RWPE1 (cell line): ENCODE measurements at regions not wholly inside any gene's neighbourhood (a gene's known extent, or its start where the extent isn't known, plus 50 kb on each side); places are given as distances from the start of the nearest gene placed in this dataset.

ENCODE experiments used
- CTCF ChIA-PET: fragments of 350-600 bp; sonication (Branson Sonifier 250); formaldehyde crosslinking; extraction: SDS; loops from one replicate; lab custom pipeline; 2021; lab: Yijun Ruan, JAX
- POLR2A ChIA-PET: fragments of 400-600 bp; formaldehyde crosslinking; extraction: SDS; loops from one replicate; lab custom pipeline; 2020; ENCODE audit warnings: antibody characterized with exemption; ENCODE audit not compliant: low non-redundant PET; lab: Yijun Ruan, JAX
- DNase-seq: peaks from one replicate; pipeline ENCODE4 v3.0.0; 2012; ENCODE audit warnings: low spot score
- H3K27ac ChIP-seq: fragments of 450-650 bp; 2 replicates; pipeline ENCODE4 v1.5.1; 2017
- TF ChIP-seq, protein P1 (sequence below): fragments of 450-650 bp; conservative IDR thresholded peaks from 2 replicates; pipeline ENCODE4 v1.5.1; 2017; ENCODE audit warnings: low read depth, mild to moderate bottlenecking

DNA sequence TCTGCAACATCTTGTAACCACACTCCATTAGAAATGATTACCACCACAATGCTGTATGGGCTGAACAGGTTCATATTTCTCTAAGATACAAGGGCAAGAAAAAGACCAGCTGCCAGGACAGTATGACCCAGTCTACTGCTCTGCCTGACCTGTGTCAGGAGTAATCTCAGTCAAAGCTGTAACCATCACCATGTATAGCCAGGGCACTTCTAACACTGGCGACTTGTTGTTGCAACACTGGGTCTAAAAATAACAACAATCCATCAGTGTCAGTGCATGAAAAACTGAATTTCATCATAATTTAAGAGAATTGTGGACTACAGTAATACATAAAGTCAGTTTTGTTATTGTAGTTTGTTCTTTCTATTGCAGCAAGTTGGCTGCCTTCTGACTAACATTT, 738.6 kb upstream of the ADGRB3 start:
- ChIA-PET POLR2A (no interaction called here), CTCF (interaction anchor here (0.6 kb wide), 1 partner anchor 1370 kb away, joined by 3 read pairs; no protein-coding TSS in a partner anchor)
- DNase-seq = no peak

DNA sequence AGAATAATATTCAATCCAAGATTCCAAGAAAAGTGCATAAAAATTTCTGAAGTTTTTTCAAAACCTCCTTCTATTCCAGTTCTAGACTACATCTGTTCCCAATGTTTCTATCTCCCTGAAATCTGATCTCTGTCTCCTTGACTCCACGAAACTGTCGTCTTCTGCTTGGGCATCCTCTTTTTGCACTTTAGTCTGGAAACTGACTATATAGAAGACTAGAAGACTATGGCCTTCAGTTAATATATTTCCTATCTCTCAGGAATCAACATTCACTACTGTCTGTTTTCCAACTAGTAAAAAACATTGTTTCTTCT, 745.4 kb upstream of the ADGRB3 start:
- POLR2A ChIA-PET = no interaction called here
- CTCF ChIA-PET = no interaction called here
- TF ChIP-seq, protein P1, sequence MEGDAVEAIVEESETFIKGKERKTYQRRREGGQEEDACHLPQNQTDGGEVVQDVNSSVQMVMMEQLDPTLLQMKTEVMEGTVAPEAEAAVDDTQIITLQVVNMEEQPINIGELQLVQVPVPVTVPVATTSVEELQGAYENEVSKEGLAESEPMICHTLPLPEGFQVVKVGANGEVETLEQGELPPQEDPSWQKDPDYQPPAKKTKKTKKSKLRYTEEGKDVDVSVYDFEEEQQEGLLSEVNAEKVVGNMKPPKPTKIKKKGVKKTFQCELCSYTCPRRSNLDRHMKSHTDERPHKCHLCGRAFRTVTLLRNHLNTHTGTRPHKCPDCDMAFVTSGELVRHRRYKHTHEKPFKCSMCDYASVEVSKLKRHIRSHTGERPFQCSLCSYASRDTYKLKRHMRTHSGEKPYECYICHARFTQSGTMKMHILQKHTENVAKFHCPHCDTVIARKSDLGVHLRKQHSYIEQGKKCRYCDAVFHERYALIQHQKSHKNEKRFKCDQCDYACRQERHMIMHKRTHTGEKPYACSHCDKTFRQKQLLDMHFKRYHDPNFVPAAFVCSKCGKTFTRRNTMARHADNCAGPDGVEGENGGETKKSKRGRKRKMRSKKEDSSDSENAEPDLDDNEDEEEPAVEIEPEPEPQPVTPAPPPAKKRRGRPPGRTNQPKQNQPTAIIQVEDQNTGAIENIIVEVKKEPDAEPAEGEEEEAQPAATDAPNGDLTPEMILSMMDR = no peak
- no peak for DNase-seq
- H3K27ac ChIP-seq = no peak overlapping the region

More for the DNA sequence above, 738.6 kb upstream of the ADGRB3 start:
- H3K27ac ChIP-seq = no peak overlapping the region
- TF ChIP-seq, protein P1 = no peak

- TF ChIP-seq, protein P1 = no peak
- ChIA-PET CTCF (no interaction called here), POLR2A (no interaction called here)
- DNase-seq = no peak
- H3K27ac ChIP-seq = no peak overlapping the region
Observed at GRCh38 chr6:67888886-67889681, 746.0 kb upstream of the ADGRB3 start.

GRCh38 chr6:67888546-67888885, 746.6 kb upstream of the ADGRB3 start:
- CTCF ChIA-PET = no interaction called here
- TF ChIP-seq, protein P1 = no peak
- POLR2A ChIA-PET = no interaction called here
- DNase-seq = no peak
- no peak overlapping the region for H3K27ac ChIP-seq

GRCh38 chr6:67887747-67888545, 747.1 kb upstream of the ADGRB3 start:
- ChIA-PET CTCF (no interaction called here), POLR2A (no interaction called here)
- no peak for DNase-seq
- H3K27ac ChIP-seq = no peak overlapping the region
- TF ChIP-seq, protein P1 = no peak

DNA sequence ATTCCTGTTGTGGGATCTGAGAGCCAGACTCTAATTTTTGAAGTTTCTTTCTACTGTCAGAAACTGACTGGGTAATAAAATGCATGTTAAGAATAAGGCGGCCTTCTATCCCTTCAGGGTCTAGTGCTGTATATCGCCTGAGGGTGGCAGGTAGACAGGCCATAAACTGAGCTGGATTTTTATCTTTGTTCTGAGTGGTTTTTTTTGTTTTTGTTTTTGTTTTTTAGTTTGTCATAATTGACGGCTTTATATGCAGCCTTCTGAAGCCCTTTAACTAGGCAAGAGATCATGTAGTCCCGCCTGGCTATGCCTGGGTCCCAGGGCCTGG, 747.7 kb upstream of the ADGRB3 start:
- TF ChIP-seq, protein P1 = no peak
- H3K27ac ChIP-seq = no peak overlapping the region
- ChIA-PET CTCF (no interaction called here), POLR2A (no interaction called here)
- no peak for DNase-seq
